ENCODE measurements at regions not wholly inside any gene's neighbourhood (a gene's known extent, or its start where the extent isn't known, plus 50 kb on each side); places are given as distances from the start of the nearest gene placed in this dataset.
"Not testable (repeated sequence)": the region's sequence is repeated elsewhere in the genome, so short reads cannot be mapped to it uniquely, and the experiment has no call there.

- in situ Hi-C loops (cut with HindIII; ENCODE audit: low sequenced_read_pairs), result no loop called here
Measured at GRCh38 chr7:68559518-68559917, 1038.8 kb upstream of the AUTS2 start.

GRCh38 chr7:68562323-68562899, 1035.9 kb upstream of the AUTS2 start:
- in situ Hi-C loops (cut with HindIII; ENCODE audit: low sequenced_read_pairs), result no loop called here

DNA sequence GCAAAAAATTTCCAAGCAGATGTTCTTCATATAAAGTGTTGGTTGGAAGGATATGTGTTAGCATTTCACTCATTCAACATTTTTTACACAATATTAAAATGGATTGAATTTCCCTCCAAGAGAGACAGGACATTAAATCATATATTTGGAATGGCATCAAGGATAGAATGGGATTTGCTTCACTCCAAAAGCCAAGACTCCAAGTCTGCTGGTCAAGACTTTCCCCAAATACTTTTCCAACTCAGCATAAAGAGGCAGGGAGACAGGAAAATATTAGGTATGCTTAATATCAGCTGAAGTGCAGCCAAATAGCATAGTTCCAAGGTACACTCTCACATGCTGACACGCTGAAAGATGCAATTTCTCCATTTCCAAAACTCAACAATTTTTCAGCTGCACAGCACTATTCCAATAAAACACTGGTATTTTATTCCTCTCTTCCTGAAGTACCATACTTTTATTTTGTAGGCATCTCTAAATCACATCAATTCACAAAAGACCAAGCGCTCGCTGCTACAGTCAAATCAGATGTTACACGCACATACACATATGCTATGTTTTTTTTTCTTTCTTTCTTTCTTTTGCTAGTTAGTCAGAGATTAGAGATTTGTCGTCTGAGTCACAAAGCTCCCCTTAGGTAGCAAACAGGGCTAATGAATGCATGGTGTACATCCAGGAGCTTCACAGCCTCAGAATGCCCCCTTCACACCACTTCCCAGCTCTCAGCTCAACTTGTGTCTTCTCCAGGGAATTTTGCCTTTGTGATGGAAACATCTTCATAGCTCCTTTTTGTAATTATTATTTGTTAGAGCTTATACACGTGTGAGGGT, 1033.8 kb upstream of the AUTS2 start:
- in situ Hi-C loops (cut with HindIII; ENCODE audit: low sequenced_read_pairs), result no loop called here

- in situ Hi-C loops (cut with HindIII; ENCODE audit: low sequenced_read_pairs), result no loop called here
Measured at GRCh38 chr7:68571286-68571685, 1027.0 kb upstream of the AUTS2 start.

GRCh38 chr7:68573271-68574005, 1024.8 kb upstream of the AUTS2 start:
- in situ Hi-C loops (cut with HindIII; ENCODE audit: low sequenced_read_pairs), result no loop called here

- in situ Hi-C loops (cut with HindIII; ENCODE audit: low sequenced_read_pairs), result no loop called here
Measured at GRCh38 chr7:68576366-68576765, 1021.9 kb upstream of the AUTS2 start.

DNA sequence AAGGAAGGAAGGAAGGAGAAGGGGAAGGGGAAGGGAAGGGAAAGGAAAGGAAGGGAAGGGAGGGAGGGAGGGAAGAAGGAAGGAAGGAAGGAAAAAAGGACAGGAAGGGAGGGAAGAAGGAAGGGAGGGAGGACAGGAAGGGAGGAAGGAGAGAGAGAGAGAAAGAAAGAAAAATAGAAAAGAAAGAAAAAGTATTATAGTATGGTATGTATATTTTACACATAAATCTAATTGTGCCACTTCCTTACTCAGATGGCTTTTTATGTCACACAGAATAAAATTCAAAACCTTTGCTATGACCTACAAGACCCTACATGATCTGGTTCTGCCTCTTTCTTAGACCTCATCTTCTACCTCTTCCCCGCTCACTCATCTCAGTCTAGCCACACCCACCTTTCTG, 1016.9 kb upstream of the AUTS2 start:
- in situ Hi-C loops (cut with HindIII; ENCODE audit: low sequenced_read_pairs), result no loop called here

DNA sequence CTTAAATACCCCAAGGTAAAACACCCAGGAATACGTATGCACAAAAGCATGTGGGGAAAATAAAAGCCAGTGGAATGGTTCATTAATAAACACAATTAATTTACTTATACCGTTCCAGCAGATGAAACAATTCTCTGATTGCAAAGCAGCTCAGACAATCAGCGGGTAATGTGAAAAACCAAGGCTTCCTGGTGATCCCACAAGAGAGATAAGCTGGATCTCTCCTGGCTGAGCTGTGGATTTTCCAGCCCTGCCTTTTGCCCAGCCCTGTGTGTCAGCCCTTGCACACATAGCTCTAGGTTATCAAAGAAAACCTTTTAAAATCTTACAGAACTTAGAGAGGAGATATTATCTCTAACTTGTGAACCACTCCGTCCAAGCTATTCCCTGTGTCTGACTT, 1010.7 kb upstream of the AUTS2 start:
- in situ Hi-C loops (cut with HindIII; ENCODE audit: low sequenced_read_pairs), result no loop called here

- in situ Hi-C loops (cut with HindIII; ENCODE audit: low sequenced_read_pairs), result no loop called here
Measured at GRCh38 chr7:68601826-68602225, 996.4 kb upstream of the AUTS2 start.

DNA sequence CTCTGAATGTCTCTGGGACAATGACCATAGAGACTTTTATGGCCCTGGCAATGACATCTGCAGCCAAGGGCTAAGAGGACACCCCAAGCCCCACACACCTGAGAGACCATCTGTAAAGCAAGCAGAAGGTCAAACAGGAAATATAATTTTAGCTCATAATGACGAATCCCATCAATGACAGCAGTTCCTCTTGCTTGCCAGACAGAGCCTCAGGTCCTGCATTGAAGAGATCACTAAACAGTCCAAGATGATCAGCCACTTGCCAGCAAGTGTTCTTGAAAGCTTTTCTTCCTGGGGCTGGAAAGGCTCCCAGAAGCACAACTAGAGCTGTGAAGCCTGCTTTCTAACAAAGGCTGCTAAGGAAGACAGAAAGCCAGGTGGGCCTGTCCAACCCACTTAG, 993.7 kb upstream of the AUTS2 start:
- in situ Hi-C loops (cut with HindIII; ENCODE audit: low sequenced_read_pairs), result no loop called here

DNA sequence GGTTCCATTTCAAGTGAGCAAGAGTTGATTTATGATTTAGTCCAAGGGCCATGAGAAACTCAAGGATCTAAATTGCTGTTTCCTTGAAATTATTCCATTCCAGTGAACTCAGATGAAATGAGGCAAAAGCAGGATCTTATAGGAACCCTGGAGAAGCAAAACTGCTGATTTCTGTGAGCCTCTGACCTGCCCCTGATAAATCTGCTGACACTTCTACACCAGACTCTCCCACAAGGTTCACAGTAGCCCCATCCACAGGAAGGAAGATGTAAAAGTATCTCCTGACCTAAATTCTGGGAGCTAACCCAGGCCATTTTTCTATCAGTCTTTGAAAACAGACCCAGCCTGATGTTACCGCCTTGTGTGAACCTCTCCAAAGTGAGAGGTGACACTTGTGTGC, 987.6 kb upstream of the AUTS2 start:
- in situ Hi-C loops (cut with HindIII; ENCODE audit: low sequenced_read_pairs), result no loop called here

DNA sequence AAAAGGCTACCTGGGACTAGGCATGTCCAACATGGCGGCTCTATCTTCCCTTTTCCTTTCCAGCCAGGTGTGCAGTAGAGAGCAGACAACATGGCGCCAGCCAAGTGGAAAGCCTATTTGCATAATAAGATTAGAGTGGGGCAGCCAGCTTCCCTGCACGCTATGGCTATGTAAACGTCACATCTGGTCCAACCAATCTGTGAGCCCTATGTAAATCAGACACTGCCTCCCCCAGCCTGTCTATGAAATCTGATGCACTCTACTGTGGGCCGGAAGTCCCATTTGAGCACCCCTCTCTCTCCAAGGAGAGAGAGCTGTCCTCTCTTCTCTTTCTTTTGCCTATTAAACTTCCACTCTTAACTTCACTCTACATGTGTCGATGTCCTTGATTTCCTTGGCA, 984.9 kb upstream of the AUTS2 start:
- in situ Hi-C loops (cut with HindIII; ENCODE audit: low sequenced_read_pairs), result no loop called here

DNA sequence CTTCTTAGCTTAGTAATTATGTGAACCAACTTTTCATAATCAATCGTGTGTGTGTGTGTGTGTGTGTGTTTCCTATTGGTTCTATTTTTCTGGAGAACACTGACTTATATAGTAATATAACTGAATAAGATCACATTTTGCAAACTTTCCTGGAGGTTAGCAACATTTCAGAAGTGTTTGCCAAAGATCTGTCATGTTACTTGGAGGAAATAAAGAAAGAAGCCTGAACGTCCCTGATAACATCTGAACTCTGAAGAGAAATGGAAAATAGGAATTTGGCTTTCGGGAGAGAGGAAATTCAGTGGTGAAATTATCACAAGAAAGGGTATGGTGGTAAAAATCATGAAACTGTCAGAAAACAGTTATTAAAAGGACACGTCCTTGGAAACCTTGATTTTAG, 984.4 kb upstream of the AUTS2 start:
- in situ Hi-C loops (cut with HindIII; ENCODE audit: low sequenced_read_pairs), result no loop called here

- in situ Hi-C loops (cut with HindIII; ENCODE audit: low sequenced_read_pairs), result no loop called here
Measured at GRCh38 chr7:68619526-68619925, 978.7 kb upstream of the AUTS2 start.

DNA sequence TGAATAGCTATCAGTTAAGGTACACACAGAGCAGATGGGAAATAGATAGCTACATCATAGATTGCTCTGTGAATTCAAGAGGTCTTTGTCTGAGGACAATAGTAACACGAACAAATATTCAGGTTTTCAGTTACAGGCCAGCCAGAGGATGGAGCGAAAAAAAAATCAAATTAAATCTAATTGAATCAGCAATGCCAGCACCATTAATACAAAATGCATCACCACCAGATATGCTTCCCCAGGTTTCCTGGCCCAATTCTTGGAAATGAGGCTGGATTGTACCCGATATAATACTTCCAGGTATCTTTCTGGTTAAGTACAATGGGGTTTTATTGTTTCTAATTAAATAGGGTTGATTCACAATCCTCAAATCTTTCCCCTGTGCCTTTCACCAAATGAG, 975.8 kb upstream of the AUTS2 start:
- in situ Hi-C loops (cut with HindIII; ENCODE audit: low sequenced_read_pairs), result no loop called here

DNA sequence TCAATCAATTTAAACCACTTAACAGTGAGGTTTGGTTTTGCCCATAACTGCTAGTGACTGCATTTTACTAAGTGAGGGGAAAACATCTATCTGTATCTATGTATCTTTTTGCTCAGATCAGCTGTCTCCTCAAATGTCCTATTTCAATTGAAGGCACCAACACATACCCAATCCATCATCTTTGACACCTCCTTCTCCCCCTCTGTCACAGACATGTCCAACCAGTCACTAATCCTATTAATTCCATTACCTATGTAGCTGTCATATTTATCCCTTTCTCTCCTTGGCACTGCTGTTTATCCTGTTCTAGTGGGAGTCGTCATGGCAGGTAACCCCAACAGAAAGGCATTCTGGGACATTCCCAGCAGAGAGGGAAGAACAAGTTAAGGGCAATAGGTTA, 975.2 kb upstream of the AUTS2 start:
- in situ Hi-C loops (cut with HindIII; ENCODE audit: low sequenced_read_pairs), result no loop called here

- in situ Hi-C loops (cut with HindIII; ENCODE audit: low sequenced_read_pairs), result no loop called here
Measured at GRCh38 chr7:68627247-68627864, 970.9 kb upstream of the AUTS2 start.

DNA sequence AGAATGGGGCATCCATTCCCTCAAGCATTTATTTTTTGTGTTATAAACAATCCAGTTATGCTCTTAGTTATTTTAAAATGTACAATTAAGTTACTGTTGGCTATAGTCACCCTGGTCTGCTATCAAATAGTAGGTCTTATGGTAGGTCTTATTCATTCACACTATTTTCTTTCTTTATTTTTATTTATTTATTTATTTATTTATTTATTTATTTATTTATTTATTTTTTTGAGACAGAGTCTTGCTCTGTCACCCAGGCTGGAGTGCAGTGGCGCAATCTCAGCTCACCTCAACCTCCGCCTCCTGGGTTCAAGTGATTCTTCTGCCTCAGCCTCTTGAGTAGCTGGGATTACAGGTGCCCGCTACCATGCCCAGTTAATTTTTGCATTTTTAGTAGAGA, 967.4 kb upstream of the AUTS2 start:
- in situ Hi-C loops (cut with HindIII; ENCODE audit: low sequenced_read_pairs), result not testable (repeated sequence)

DNA sequence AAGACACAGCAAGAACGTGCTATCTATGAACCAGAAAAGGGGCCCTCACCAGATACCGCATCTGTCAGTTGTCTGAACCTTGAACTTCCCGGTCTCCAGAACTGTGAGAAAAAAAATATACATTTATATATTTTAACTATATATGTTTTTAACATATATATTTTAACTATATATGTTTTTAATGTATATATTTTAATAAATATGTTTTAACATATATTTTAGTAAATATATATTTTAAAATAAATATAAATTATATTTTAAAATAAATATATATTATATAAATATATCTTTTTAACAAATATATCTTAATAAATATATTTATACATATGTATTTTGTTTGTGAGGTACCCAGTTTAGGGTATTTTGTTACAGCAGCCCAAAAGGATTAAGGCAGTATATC, 958.2 kb upstream of the AUTS2 start:
- in situ Hi-C loops (cut with HindIII; ENCODE audit: low sequenced_read_pairs), result no loop called here

DNA sequence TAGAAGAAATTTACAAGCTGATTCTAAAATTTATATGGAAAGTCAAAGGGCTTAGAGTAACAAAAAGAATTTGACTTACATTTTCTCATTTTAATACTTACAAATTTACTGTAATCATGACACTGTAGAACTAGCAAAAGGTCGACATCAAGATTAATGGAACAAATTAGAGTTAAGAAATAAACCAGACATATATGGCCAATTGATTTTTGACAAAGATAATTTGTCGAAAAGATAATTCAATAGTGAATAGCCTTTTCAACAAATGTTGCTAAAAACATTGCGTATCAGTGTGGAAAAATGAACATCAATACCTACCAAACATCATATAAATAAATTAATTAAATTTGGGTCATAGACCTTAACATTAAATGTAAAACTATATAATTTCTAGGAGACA, 955.5 kb upstream of the AUTS2 start:
- in situ Hi-C loops (cut with HindIII; ENCODE audit: low sequenced_read_pairs), result no loop called here

DNA sequence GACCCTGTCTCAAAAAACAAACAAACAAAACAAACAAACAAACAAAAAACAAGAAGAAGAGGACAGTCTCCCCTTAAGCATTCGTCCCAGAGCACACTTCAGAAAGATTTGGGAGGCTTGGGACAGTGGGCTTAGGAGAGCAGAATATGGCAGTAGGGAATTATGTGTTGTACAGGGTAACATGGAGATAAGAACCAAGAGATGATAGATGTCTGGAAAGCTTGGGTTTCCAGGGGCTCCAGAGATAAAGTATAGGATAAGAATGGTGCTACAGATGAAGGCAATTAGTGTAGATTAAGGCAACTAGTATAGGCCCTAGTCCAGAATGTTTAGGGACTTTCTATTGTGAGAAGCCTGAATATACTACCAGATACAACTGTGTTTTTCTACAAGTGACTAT, 934.9 kb upstream of the AUTS2 start:
- in situ Hi-C loops (cut with HindIII; ENCODE audit: low sequenced_read_pairs), result no loop called here

- in situ Hi-C loops (cut with HindIII; ENCODE audit: low sequenced_read_pairs), result no loop called here
Measured at GRCh38 chr7:68671046-68671445, 927.2 kb upstream of the AUTS2 start.

Data from DLD1 (cell line).